HG03354 (cell line): ENCODE measurements at regions not wholly inside any gene's neighbourhood (a gene's known extent, or its start where the extent isn't known, plus 50 kb on each side); places are given as distances from the start of the nearest gene placed in this dataset.

Experiments used
- ATAC-seq: cut with Tn5 transposase; IDR thresholded peaks from one replicate; pipeline ENCODE4 v1.9.1; 2021; ENCODE audit warnings: mild to moderate bottlenecking; ENCODE audit not compliant: unreplicated experiment, poor library complexity, severe bottlenecking

- no peak for ATAC-seq
Measured at GRCh38 chr20:58140787-58141425, 87.5 kb downstream of the ANKRD60 start.

GRCh38 chr20:58139849-58140786 is 88.3 kb downstream of the ANKRD60 start:
- no peak for ATAC-seq

GRCh38 chr20:58138395-58138794 is 90.1 kb downstream of the ANKRD60 start:
- no peak for ATAC-seq

- no peak for ATAC-seq
Measured at GRCh38 chr20:58137651-58138265, 90.7 kb downstream of the ANKRD60 start.

- ATAC-seq: no peak
Measured at GRCh38 chr20:58137236-58137635, 91.2 kb downstream of the ANKRD60 start.

- no peak for ATAC-seq
Measured at GRCh38 chr20:58136149-58136484, 92.3 kb downstream of the ANKRD60 start.

- ATAC-seq: no peak
Measured at GRCh38 chr20:58135441-58136148, 92.9 kb downstream of the ANKRD60 start.

- ATAC-seq: no peak
Measured at GRCh38 chr20:58133020-58133808, 95.2 kb downstream of the ANKRD60 start.

- no peak for ATAC-seq
Measured at GRCh38 chr20:58131551-58132142, 96.8 kb downstream of the ANKRD60 start.

- ATAC-seq: no peak
Measured at GRCh38 chr20:58131151-58131550, 97.3 kb downstream of the ANKRD60 start.

- ATAC-seq: no peak
Measured at GRCh38 chr20:58130581-58130980, 97.9 kb downstream of the ANKRD60 start.

GRCh38 chr20:58130156-58130555 is 98.3 kb downstream of the ANKRD60 start:
- ATAC-seq: no peak

GRCh38 chr20:58129721-58130151 is 98.7 kb downstream of the ANKRD60 start:
- ATAC-seq: no peak

GRCh38 chr20:58128635-58129625 is 99.5 kb downstream of the ANKRD60 start:
- ATAC-seq: no peak

- no peak for ATAC-seq
Measured at GRCh38 chr20:58127701-58128111, 100.7 kb downstream of the ANKRD60 start.

GRCh38 chr20:58125726-58126125 is 102.7 kb downstream of the ANKRD60 start:
- ATAC-seq: no peak

- ATAC-seq: no peak
Measured at GRCh38 chr20:58117944-58118343, 110.5 kb downstream of the ANKRD60 start.

GRCh38 chr20:58116505-58116904 is 111.9 kb downstream of the ANKRD60 start:
- ATAC-seq: no peak
